CD4-positive, alpha-beta T cell treated with Interleukin-15 for 1 hour (primary cell): ENCODE measurements at regions not wholly inside any gene's neighbourhood (a gene's known extent, or its start where the extent isn't known, plus 50 kb on each side); places are given as distances from the start of the nearest gene placed in this dataset.

Experiments used
- DNase-seq: peaks from one replicate; pipeline ENCODE4 v3.0.0-alpha.2; 2020

DNA sequence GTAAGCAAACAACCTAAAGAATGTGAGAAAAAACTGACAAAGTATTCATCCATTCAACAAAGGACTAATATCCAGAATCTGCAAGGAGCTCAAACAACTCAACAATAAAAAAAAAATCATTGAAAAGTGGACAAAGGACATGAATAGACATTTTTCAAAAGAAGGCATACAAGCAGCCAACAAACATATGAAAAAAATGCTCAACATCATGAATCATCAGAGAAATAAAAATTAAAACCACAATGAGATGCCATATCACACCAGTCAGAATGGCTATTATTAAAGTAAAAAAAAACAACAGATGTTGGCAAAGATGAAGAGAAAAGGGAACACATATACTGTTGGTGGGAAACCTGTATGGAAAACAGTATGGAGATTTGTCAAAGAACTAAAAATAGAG lies 120.7 kb upstream of the ADGRL3 start:
- DNase-seq: no peak

DNA sequence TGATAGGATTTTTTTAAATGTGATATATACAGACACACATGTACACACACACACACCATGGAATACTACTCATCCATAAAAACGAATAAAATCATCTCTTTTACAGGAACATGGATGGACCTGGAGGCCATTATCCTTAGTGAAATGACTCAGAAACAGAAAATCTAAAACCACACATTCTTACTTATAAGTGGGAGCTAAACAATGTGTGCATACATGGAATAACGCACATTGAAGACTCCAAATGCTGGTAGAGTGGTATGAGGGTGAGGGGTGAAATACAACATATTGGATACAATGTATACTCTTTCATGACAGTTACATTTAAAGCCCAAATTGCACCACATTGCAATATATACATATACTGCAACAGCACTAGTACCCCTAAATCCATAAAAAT lies 120.2 kb upstream of the ADGRL3 start:
- no peak for DNase-seq

DNA sequence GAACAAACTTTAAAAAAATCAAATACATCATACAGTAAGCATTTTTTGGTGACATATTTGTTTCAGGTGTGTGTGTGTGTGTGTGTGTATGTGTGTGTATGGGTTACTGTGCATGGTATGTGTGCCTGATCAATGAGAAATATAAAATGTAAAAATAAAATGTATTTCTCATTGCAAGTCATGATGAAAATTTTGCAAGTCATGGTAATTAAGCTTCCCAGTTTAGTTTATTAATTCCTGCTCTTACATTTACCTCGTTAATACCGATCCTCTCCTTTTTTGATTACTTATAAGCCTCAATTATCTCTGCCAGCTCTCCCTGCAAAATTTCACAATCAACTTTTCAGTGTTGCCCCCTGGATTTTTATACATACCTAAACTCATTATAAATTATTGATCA lies 114.6 kb upstream of the ADGRL3 start:
- DNase-seq: no peak

DNA sequence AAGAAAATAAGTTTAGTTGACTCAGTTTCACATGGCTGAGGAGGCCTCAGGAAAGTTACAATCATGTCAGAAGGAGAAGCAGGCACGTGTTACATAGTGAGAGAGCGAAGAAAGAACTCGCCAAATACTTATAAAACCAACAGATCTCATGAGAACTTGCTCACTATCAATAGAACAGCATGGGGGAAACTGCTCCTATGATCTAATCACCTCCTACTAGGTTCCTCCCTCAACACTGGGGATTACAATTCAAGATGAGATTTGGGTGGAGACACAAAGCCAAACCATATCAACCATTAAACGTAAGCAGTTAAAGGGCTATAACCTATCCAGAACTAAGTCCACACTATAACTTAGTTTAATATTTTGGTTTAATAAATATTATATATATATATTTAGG lies 113.8 kb upstream of the ADGRL3 start:
- no peak for DNase-seq

DNA sequence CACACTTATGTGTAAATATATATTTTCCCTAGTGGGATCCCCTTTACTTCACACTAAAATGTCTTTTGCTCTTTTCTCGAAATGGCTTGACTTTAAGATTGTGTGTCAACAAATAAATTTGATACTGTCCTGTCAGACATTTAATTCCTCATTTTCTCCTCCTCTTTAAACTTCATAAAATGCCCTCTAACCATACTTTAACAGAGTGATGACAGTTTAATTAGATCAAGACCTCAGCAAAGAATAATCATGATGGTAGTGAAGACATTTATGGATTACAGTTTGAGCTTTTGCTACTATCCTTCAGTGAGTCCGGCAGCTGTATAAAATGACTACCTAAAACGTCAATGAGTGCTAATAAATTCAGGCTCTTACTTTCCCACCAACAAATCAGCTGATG lies 113.1 kb upstream of the ADGRL3 start:
- DNase-seq: no peak

DNA sequence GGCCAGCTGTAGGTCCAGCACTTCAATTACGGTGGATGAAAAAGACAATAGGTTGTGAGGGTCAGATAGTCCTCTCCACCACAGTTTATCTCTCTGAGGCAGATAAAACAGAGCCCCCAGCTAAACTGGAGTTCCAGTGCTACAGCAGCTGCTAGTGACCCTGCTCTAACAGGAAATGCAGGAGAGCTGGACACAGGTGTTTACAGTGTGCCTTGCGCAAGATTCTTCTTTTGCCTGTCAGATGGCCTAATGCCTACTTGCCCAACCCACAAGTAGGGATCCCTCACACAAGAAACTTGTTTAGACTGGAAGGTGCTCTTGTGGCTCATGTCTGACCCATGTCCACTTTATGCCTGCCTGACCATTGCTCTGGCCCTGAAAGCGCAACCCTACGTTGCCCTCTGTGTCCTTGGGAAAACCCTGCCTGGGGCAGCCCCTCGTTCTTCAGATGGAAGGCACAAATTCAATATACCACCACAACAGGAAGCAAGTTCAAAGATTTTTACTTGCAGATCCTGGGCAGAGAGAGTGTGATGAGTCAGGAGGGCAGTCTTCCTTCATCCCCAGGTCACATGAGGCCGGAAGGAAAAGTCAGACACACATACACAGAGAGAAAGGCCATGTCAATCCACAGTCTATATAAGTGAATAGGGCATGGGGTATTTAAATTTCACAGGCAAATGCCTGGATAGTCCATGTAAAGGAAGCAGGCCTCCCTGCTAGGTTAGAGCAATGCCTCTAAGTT lies 105.1 kb upstream of the ADGRL3 start:
- no peak for DNase-seq

DNA sequence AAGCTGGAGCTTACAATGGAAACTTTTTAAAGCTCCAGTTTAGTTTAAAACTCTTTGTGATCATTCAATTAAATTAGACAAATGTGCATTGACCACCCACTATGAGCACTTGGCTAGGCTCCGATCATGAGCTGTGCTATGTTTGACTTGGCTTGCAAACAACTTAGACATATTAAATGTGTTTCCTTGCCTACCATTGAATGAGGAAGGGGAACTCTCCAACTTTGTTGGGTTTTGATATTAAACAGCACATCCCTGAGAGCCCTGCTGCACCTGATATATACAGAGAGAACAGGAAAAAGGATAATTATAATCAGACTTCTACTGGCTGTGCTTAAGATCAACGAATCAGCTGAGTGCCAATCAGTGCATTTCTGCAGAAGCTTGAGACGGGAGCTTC lies 71.4 kb upstream of the ADGRL3 start:
- DNase-seq: no peak

DNA sequence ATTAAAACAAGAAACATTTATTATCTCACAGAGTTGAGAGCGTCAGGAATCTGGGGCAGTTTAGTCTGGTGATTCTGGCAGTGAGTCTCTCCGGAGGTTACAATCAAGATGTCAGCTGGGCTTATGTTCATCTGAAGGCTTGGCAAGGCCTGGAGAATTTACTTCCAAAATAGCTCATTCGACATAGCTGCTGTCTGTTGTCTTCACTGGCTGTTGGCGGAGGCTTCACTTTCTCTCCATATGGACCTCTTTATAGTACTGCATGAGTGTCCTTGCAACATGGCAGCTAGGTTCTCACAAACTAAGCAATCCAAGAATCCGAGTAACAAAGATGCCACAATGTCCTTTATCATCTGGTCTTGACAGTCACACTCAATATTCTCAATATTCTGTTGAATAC lies 70.2 kb upstream of the ADGRL3 start:
- DNase-seq: no peak

DNA sequence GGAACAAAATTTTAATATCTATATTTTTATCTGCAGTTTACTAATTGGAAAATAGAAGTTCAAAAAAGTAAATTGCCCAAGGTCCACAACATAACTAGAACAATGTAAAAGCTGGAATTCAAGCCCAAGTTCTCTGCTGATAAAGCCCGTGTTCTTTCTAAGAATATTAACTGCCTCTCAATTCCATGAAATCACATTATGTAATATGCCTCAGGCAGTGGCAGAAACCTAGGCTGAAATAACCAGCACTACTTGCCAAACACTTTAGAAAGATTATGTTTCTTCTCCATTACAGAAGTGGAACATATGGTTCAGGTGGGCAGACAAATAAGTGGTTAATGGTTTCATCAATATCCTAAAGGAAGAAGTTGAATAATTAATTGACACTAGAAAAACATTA lies 56.7 kb upstream of the ADGRL3 start:
- DNase-seq: no peak

DNA sequence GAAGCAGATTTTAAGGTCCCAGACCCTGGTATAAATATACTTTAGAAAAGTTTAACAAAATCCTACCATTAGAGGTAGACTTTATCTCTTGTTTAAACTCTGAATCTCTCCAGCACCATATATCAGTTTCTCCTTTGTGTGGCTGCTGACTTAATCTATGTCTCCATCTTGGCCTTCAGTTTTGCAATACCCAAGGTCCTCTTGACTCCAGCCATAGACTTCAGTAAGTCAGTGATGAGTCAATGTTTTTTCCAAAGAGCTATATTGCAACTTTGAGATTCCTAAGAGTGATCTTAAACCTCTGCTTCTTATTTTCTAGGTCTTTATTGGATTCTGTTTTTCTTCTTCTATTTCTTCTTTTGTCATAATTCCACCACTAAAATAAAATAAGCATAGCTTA lies 50.8 kb upstream of the ADGRL3 start:
- no peak for DNase-seq
